ENCODE measurements at regions not wholly inside any gene's neighbourhood (a gene's known extent, or its start where the extent isn't known, plus 50 kb on each side); places are given as distances from the start of the nearest gene placed in this dataset.

DNA sequence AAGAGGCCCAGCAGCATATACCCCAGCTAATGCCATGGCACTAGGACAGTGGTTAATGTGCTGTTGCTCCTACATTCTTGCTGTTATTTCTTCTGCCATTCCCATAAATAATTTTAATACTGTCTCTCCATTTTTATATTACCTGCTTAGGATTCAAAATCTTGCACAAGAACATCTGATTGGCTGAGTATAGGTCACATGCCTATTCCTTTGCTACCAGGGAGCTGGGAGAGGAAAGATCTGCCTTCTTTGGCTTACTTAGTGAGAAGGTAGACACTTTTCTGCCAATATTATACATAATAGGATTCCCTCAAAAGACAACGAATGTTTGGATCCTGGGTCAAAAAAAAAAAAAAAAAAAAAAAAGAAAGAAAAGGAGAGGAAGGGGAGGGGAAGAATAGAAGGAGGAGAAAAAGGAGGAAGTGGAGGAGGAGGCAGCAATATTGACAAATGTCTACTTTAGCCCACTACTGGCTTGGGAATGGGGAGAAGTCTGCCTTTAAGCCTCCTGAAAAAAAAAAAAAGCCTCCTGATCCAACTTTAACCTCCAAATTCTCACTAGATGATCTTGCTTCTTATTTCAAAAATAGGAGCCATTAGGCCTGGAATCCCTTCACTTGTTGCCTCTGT lies 134.5 kb upstream of the HNRNPU start:
- TF ChIP-seq, protein P1, sequence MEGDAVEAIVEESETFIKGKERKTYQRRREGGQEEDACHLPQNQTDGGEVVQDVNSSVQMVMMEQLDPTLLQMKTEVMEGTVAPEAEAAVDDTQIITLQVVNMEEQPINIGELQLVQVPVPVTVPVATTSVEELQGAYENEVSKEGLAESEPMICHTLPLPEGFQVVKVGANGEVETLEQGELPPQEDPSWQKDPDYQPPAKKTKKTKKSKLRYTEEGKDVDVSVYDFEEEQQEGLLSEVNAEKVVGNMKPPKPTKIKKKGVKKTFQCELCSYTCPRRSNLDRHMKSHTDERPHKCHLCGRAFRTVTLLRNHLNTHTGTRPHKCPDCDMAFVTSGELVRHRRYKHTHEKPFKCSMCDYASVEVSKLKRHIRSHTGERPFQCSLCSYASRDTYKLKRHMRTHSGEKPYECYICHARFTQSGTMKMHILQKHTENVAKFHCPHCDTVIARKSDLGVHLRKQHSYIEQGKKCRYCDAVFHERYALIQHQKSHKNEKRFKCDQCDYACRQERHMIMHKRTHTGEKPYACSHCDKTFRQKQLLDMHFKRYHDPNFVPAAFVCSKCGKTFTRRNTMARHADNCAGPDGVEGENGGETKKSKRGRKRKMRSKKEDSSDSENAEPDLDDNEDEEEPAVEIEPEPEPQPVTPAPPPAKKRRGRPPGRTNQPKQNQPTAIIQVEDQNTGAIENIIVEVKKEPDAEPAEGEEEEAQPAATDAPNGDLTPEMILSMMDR (conservative IDR thresholded peaks at IDR 0.05; ENCODE audit: low read depth, low read length), result no peak
- DNase-seq (ENCODE audit: low read depth), result no peak
- no peak overlapping the region for H3K4me3 ChIP-seq (ENCODE audit: low read depth, low read length)

DNA sequence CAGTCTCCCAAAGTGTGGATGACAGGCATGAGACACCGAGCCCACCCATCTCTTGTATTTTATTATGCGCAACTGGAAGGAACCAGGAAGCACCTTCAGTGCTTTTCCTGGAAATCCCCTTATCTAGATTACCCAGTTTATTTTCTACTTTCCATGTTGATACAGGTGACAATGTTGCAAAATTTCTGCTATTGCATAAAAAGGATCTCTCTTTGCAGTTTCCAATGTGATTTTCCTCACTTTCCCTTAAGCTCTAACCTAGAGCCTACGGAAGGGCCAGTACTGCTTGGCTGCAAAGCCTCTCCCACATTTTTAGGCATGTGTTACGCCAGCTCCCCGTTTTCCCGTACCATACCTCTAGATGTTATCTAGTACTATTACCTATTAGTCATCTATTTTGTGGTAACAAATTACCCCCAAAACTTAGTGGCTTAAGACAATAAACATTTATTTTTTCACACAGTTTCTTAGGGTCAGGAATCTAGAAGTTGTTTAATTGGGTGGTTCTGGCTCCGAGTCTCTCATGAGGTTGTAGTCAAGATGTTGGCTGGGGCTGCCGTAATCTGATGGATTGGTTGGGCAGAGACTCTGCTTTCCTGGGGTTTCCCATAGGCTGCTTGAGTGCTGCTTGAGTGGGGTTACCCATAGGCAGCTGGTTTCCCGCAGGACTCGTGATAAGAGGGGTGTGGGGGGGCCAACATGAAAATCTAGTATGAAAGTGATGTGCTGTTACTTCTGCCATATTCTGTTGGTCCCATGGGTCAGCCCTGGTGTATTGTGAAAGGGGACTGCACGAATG lies 131.5 kb upstream of the HNRNPU start:
- TF ChIP-seq, protein P1 (conservative IDR thresholded peaks at IDR 0.05; ENCODE audit: low read depth, low read length), result no peak
- no peak for DNase-seq (ENCODE audit: low read depth)
- H3K4me3 ChIP-seq (ENCODE audit: low read depth, low read length), result no peak overlapping the region

- DNase-seq (ENCODE audit: low read depth), result no peak
- no peak overlapping the region for H3K4me3 ChIP-seq (ENCODE audit: low read depth, low read length)
- TF ChIP-seq, protein P1 (conservative IDR thresholded peaks at IDR 0.05; ENCODE audit: low read depth, low read length), result no peak
Measured at GRCh38 chr1:244992833-244993232, 128.5 kb upstream of the HNRNPU start.

GRCh38 chr1:244989813-244990212 lies 125.5 kb upstream of the HNRNPU start:
- DNase-seq (ENCODE audit: low read depth), result peak; percentile 57
- no peak overlapping the region for H3K4me3 ChIP-seq (ENCODE audit: low read depth, low read length)
- TF ChIP-seq, protein P1 (conservative IDR thresholded peaks at IDR 0.05; ENCODE audit: low read depth, low read length), result no peak

DNA sequence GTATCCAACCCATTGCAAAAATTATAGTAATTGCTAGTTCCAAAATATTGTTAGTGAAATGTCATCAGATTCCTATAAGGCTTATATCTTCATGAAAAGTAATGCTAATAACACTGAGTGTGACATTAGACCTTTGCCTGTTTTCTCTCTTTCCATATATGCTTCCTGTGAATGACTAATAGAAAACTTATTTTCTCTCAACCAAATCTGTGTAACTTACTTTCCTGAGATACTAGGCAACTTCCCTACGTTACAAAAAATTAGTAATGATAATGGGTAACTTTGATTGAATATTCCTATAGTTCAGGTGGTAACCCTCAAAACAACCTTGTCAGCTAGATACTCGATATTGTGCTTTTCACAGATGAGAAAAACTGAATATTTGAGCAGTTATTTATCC lies 124.2 kb upstream of the HNRNPU start:
- DNase-seq (ENCODE audit: low read depth), result peak; percentile 42
- TF ChIP-seq, protein P1 (conservative IDR thresholded peaks at IDR 0.05; ENCODE audit: low read depth, low read length), result no peak
- no peak overlapping the region for H3K4me3 ChIP-seq (ENCODE audit: low read depth, low read length)

DNA sequence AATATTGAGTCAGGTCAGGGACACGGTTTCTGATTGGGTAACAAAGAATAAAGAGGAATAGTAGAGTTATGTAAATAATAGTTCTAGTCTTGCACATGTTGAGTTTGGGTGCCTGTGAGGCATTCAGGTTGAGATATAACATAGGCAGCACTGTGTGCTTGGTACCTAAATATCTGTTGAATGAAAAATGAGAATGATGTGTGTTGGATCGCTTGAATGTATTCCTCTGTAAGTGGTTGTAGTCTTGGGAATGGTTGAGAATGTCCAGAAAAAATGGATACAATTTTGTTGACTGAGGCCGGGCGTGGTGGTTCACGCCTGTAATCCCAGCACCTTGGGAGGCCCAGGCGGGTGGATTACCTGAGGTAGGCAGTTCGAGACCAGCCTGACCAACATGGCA lies 116.3 kb upstream of the HNRNPU start:
- no peak overlapping the region for H3K4me3 ChIP-seq (ENCODE audit: low read depth, low read length)
- no peak for DNase-seq (ENCODE audit: low read depth)
- TF ChIP-seq, protein P1 (conservative IDR thresholded peaks at IDR 0.05; ENCODE audit: low read depth, low read length), result no peak
